ENCODE measurements at regions not wholly inside any gene's neighbourhood (a gene's known extent, or its start where the extent isn't known, plus 50 kb on each side); places are given as distances from the start of the nearest gene placed in this dataset.

- no peak overlapping the region for H3K4me3 ChIP-seq (ENCODE audit: low read depth, low read length)
- no peak for TF ChIP-seq CTCF (IDR thresholded peaks at IDR 0.05; ENCODE audit: low read depth, low read length)
- DNase-seq (ENCODE audit: low read depth, low spot score): peak; percentile 87
- in situ Hi-C loops (cut with HindIII; ENCODE audit: low sequenced_read_pairs): no loop called here
Measured at GRCh38 chr9:16039988-16040761, 487.3 kb downstream of the CCDC171 start.

GRCh38 chr9:16043756-16044578, 491.1 kb downstream of the CCDC171 start:
- peak; percentile 66 for DNase-seq (ENCODE audit: low read depth, low spot score)

GRCh38 chr9:16044579-16044881, 491.7 kb downstream of the CCDC171 start:
- H3K4me3 ChIP-seq (ENCODE audit: low read depth, low read length): no peak overlapping the region
- DNase-seq (ENCODE audit: low read depth, low spot score): peak; percentile 62
- TF ChIP-seq CTCF (IDR thresholded peaks at IDR 0.05; ENCODE audit: low read depth, low read length): no peak
- in situ Hi-C loops (cut with HindIII; ENCODE audit: low sequenced_read_pairs): no loop called here

More at GRCh38 chr9:16043756-16044578, 491.1 kb downstream of the CCDC171 start:
- no peak for TF ChIP-seq CTCF (IDR thresholded peaks at IDR 0.05; ENCODE audit: low read depth, low read length)
- in situ Hi-C loops (cut with HindIII; ENCODE audit: low sequenced_read_pairs): no loop called here
- no peak overlapping the region for H3K4me3 ChIP-seq (ENCODE audit: low read depth, low read length)

- TF ChIP-seq CTCF (IDR thresholded peaks at IDR 0.05; ENCODE audit: low read depth, low read length): no peak
- in situ Hi-C loops (cut with HindIII; ENCODE audit: low sequenced_read_pairs): no loop called here
- no peak overlapping the region for H3K4me3 ChIP-seq (ENCODE audit: low read depth, low read length)
- no peak for DNase-seq (ENCODE audit: low read depth, low spot score)
Measured at GRCh38 chr9:16045651-16046280, 492.9 kb downstream of the CCDC171 start.

GRCh38 chr9:16046713-16047112, 493.9 kb downstream of the CCDC171 start:
- in situ Hi-C loops (cut with HindIII; ENCODE audit: low sequenced_read_pairs): no loop called here
- DNase-seq (ENCODE audit: low read depth, low spot score): no peak
- H3K4me3 ChIP-seq (ENCODE audit: low read depth, low read length): no peak overlapping the region
- TF ChIP-seq CTCF (IDR thresholded peaks at IDR 0.05; ENCODE audit: low read depth, low read length): no peak

GRCh38 chr9:16048129-16048528, 495.3 kb downstream of the CCDC171 start:
- TF ChIP-seq CTCF (IDR thresholded peaks at IDR 0.05; ENCODE audit: low read depth, low read length): no peak
- no peak overlapping the region for H3K4me3 ChIP-seq (ENCODE audit: low read depth, low read length)
- no peak for DNase-seq (ENCODE audit: low read depth, low spot score)
- in situ Hi-C loops (cut with HindIII; ENCODE audit: low sequenced_read_pairs): no loop called here

All from astrocyte of the spinal cord (primary cell).